GM19467 (cell line): ENCODE measurements at regions not wholly inside any gene's neighbourhood (a gene's known extent, or its start where the extent isn't known, plus 50 kb on each side); places are given as distances from the start of the nearest gene placed in this dataset.

Experiments used
- ATAC-seq: cut with Tn5 transposase; IDR thresholded peaks from one replicate; pipeline ENCODE4 v1.9.1; 2021; ENCODE audit warnings: mild to moderate bottlenecking, moderate library complexity; ENCODE audit not compliant: unreplicated experiment

- no peak for ATAC-seq
These were observed 691.8 kb downstream of the TSN start for GRCh38 chr2:122447237-122447636.

- no peak for ATAC-seq
These were observed 695.6 kb downstream of the TSN start for GRCh38 chr2:122451040-122451439.

GRCh38 chr2:122451697-122452096, 696.2 kb downstream of the TSN start:
- no peak for ATAC-seq

GRCh38 chr2:122469147-122469546, 713.7 kb downstream of the TSN start:
- no peak for ATAC-seq

GRCh38 chr2:122471753-122472152, 716.3 kb downstream of the TSN start:
- no peak for ATAC-seq

- no peak for ATAC-seq
These were observed 722.7 kb downstream of the TSN start for GRCh38 chr2:122478117-122478516.

- no peak for ATAC-seq
These were observed 723.3 kb downstream of the TSN start for GRCh38 chr2:122478771-122479170.

GRCh38 chr2:122480501-122481243, 725.2 kb downstream of the TSN start:
- ATAC-seq = no peak

GRCh38 chr2:122481244-122481622, 725.8 kb downstream of the TSN start:
- ATAC-seq = no peak

GRCh38 chr2:122481717-122482116, 726.3 kb downstream of the TSN start:
- ATAC-seq = no peak

- no peak for ATAC-seq
These were observed 730.6 kb downstream of the TSN start for GRCh38 chr2:122486086-122486485.

GRCh38 chr2:122486705-122487415, 731.4 kb downstream of the TSN start:
- ATAC-seq = no peak

GRCh38 chr2:122491011-122491410, 735.6 kb downstream of the TSN start:
- ATAC-seq = no peak

- no peak for ATAC-seq
These were observed 745.1 kb downstream of the TSN start for GRCh38 chr2:122500316-122501105.

GRCh38 chr2:122506620-122507019, 751.2 kb downstream of the TSN start:
- ATAC-seq = no peak

GRCh38 chr2:122507261-122507660, 751.8 kb downstream of the TSN start:
- no peak for ATAC-seq

- ATAC-seq = no peak
These were observed 756.6 kb downstream of the TSN start for GRCh38 chr2:122512091-122512490.

GRCh38 chr2:122514451-122514996, 759.1 kb downstream of the TSN start:
- no peak for ATAC-seq

- no peak for ATAC-seq
These were observed 760.4 kb downstream of the TSN start for GRCh38 chr2:122515731-122516290.

GRCh38 chr2:122516775-122517174, 761.3 kb downstream of the TSN start:
- no peak for ATAC-seq

- no peak for ATAC-seq
These were observed 763.9 kb downstream of the TSN start for GRCh38 chr2:122519366-122519765.
